ENCODE measurements at regions not wholly inside any gene's neighbourhood (a gene's known extent, or its start where the extent isn't known, plus 50 kb on each side); places are given as distances from the start of the nearest gene placed in this dataset.

DNA sequence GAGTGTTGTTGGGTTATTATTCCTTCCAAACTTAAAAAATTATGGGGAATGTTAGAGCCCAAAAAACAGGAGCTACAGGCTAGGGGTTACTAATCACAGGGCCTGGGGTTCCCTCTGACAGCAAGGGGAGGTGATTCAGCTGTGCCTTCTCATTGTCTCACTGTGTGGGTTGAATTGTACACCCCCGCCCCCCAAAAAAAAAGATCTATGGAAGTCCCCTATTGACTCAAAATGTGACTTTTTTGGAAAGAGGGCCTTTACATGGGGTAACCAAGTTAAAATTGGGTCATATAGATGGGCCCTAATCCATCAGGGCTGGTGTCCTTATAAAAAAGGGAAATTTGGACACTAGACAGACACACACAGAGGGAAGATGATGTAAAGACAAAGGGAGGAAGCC is 190.2 kb downstream of the SOX9 start:
- TF ChIP-seq, protein P1, sequence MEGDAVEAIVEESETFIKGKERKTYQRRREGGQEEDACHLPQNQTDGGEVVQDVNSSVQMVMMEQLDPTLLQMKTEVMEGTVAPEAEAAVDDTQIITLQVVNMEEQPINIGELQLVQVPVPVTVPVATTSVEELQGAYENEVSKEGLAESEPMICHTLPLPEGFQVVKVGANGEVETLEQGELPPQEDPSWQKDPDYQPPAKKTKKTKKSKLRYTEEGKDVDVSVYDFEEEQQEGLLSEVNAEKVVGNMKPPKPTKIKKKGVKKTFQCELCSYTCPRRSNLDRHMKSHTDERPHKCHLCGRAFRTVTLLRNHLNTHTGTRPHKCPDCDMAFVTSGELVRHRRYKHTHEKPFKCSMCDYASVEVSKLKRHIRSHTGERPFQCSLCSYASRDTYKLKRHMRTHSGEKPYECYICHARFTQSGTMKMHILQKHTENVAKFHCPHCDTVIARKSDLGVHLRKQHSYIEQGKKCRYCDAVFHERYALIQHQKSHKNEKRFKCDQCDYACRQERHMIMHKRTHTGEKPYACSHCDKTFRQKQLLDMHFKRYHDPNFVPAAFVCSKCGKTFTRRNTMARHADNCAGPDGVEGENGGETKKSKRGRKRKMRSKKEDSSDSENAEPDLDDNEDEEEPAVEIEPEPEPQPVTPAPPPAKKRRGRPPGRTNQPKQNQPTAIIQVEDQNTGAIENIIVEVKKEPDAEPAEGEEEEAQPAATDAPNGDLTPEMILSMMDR (IDR thresholded peaks at IDR 0.05; ENCODE audit: low read depth, low read length, missing input control), result no peak
- TF ChIP-seq SP1 (IDR thresholded peaks at IDR 0.05), result no peak
- TF ChIP-seq, protein P2, sequence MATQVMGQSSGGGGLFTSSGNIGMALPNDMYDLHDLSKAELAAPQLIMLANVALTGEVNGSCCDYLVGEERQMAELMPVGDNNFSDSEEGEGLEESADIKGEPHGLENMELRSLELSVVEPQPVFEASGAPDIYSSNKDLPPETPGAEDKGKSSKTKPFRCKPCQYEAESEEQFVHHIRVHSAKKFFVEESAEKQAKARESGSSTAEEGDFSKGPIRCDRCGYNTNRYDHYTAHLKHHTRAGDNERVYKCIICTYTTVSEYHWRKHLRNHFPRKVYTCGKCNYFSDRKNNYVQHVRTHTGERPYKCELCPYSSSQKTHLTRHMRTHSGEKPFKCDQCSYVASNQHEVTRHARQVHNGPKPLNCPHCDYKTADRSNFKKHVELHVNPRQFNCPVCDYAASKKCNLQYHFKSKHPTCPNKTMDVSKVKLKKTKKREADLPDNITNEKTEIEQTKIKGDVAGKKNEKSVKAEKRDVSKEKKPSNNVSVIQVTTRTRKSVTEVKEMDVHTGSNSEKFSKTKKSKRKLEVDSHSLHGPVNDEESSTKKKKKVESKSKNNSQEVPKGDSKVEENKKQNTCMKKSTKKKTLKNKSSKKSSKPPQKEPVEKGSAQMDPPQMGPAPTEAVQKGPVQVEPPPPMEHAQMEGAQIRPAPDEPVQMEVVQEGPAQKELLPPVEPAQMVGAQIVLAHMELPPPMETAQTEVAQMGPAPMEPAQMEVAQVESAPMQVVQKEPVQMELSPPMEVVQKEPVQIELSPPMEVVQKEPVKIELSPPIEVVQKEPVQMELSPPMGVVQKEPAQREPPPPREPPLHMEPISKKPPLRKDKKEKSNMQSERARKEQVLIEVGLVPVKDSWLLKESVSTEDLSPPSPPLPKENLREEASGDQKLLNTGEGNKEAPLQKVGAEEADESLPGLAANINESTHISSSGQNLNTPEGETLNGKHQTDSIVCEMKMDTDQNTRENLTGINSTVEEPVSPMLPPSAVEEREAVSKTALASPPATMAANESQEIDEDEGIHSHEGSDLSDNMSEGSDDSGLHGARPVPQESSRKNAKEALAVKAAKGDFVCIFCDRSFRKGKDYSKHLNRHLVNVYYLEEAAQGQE (IDR thresholded peaks at IDR 0.05), result no peak
- TF ChIP-seq, protein P3, sequence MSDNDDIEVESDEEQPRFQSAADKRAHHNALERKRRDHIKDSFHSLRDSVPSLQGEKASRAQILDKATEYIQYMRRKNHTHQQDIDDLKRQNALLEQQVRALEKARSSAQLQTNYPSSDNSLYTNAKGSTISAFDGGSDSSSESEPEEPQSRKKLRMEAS (IDR thresholded peaks at IDR 0.05), result no peak
- TF ChIP-seq TAF1 (conservative IDR thresholded peaks at IDR 0.05), result no peak
- TF ChIP-seq YY1 (IDR thresholded peaks at IDR 0.05), result no peak
- TF ChIP-seq JUND (IDR thresholded peaks at IDR 0.05), result no peak
- TF ChIP-seq ZBTB33 (IDR thresholded peaks at IDR 0.05), result no peak
- TF ChIP-seq GABPA (IDR thresholded peaks at IDR 0.05 in 1 of 2, conservative IDR thresholded peaks at IDR 0.05 in 1 of 2), result no peak
- TF ChIP-seq NR2F2 (IDR thresholded peaks at IDR 0.05), result no peak

All from liver (tissue), 3 donors.